Skeletal muscle cell (primary cell): ENCODE measurements at regions not wholly inside any gene's neighbourhood (a gene's known extent, or its start where the extent isn't known, plus 50 kb on each side); places are given as distances from the start of the nearest gene placed in this dataset.
A peak's percentile ranks its signal among the peaks of the same experiment; 100 is the strongest.
"Not testable (repeated sequence)": the region's sequence is repeated elsewhere in the genome, so short reads cannot be mapped to it uniquely, and the experiment has no call there.

Experiments used
- DNase-seq: peaks from one replicate; pipeline ENCODE4 v3.0.0-alpha.2; 2010; ENCODE audit warnings: low read depth
- H3K4me3 ChIP-seq: 2 replicates; pipeline ENCODE4 v1.5.1; 2011; ENCODE audit warnings: low read depth, mild to moderate bottlenecking, control low read depth, low read length, moderate library complexity

GRCh38 chr7:120041798-120042197, 231.2 kb upstream of the KCND2 start:
- no peak overlapping the region for H3K4me3 ChIP-seq
- DNase-seq, result no peak

GRCh38 chr7:120043250-120043649, 229.7 kb upstream of the KCND2 start:
- DNase-seq, result peak; percentile 51
- H3K4me3 ChIP-seq, result no peak overlapping the region

GRCh38 chr7:120052884-120053382, 220.0 kb upstream of the KCND2 start:
- peak; percentile 90 for DNase-seq
- no peak overlapping the region for H3K4me3 ChIP-seq

DNA sequence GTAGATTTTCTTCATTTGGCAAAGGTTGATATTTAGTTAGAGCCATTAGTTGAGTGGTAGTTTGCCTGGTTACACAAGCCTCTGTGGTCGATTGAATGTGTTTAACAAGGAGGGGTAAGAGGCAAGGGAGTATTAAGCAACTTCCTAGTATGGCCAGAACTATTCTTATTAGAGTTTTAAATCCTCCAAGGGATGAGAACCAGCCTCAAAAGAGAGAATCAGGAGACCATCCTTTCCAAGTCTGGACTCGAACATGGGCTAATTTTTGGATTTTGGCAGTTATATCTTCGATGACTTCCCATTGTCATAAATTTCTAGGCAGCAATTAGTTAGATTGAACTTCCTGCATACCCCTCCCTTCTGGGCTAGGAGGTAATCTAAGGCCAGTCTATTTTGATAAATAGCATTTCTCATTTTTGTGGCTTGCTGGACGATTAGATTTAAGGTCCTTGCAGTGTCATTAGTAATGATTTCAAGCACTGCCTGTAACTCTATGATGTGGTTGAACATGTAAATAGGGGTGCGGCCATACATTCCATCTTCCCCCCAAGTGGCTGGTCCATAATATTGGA, 219.5 kb upstream of the KCND2 start:
- no peak overlapping the region for H3K4me3 ChIP-seq
- DNase-seq, result peak; percentile 64

DNA sequence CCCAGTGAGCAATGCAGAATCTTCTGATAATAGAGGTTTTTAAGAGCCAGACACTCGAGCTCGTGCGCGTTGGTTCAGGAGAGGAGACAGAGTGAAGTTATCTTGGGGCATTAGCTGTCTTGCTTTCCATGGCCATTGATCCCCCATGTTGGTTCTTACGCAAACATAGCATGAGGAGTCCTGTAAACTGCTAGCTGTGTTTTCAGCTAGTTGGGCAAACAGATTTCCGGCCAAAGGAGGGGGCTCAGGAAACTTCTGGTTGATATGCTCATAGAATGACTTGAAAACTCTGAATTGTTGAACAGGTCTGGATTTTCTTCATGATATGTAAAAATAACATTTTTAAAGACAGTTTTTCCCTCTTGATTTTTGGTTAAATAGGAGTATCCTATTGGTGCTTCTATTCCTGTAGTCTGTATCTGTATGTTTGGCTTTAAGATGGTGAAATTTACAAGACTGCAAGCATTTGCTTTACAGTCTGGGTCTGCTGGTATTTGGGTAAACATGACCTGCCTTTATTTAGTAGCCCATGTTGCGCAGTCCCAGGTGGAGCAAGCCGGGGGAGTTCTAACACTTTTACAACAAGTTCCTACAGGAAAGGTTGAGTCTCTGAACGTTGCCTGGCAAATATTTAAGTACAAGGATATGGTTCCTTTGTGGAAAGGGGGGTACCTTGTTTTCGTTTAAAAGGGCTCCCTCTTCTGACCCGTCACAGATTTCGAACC, 218.4 kb upstream of the KCND2 start:
- no peak overlapping the region for H3K4me3 ChIP-seq
- no peak for DNase-seq

- DNase-seq, result peak; percentile 26
- no peak overlapping the region for H3K4me3 ChIP-seq
These were observed 217.7 kb upstream of the KCND2 start for GRCh38 chr7:120055300-120055699.

DNA sequence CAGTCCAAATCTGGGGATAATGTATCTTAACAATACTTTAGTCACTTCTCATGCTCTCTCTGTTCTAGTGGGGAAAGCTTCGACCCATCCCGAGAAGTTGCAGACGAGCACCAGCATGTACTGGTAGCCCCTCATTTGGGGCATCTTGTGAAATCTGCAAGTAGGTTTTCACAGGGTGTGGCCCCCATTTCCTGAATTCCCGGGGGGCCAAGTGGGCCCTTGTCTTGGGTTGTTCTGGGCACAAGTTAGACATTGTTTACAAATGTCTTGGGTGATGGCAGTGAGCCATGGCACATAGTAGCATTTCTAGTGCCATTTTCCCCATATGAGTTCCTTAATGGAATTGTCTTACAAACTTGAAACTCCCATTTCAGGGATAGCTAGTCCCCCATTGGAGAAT, 216.7 kb upstream of the KCND2 start:
- DNase-seq, result no peak
- H3K4me3 ChIP-seq, result no peak overlapping the region

DNA sequence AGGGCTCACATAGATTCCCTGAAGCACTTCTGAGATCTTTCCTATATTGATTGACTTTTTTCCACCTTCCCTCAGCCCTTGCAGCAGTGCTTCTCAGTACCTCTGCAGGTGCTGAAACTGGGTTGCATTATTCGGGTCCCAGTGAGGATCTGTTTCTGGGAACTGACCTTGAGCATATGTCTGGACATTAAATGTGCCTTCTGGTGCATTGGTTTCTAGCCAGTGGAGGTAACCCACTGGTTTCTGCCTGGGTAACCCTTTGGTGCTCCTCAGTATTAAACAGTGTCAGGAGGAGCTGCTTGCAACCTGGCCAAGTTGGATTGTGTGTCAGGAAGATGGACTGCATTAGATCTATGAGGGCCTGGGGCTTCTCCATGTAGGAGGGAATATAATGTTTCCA, 213.3 kb upstream of the KCND2 start:
- no peak overlapping the region for H3K4me3 ChIP-seq
- no peak for DNase-seq

DNA sequence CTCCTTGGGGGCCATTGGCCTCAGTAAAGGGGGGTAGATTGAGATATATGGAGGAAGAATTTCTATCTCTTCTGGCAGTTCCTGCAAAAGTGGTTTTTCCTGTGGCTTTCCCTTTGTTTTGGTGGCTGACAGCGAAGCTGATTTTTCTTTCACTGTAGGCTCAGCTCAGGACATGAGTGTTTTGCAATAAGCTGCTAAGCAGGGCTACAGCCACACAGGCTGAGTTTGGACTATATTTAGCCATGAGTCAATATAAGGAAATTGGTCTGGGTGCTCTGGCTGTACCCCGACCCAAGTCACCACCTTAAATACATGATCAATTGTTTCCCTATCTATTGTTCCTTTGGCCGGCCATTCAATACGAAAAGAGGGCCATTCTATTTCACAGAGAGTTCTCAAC, 212.7 kb upstream of the KCND2 start:
- DNase-seq, result peak; percentile 39
- no peak overlapping the region for H3K4me3 ChIP-seq

- no peak overlapping the region for H3K4me3 ChIP-seq
- no peak for DNase-seq
These were observed 212.1 kb upstream of the KCND2 start for GRCh38 chr7:120060875-120061274.

- H3K4me3 ChIP-seq, result no peak overlapping the region
- peak; percentile 76 for DNase-seq
These were observed 208.4 kb upstream of the KCND2 start for GRCh38 chr7:120064565-120064964.

DNA sequence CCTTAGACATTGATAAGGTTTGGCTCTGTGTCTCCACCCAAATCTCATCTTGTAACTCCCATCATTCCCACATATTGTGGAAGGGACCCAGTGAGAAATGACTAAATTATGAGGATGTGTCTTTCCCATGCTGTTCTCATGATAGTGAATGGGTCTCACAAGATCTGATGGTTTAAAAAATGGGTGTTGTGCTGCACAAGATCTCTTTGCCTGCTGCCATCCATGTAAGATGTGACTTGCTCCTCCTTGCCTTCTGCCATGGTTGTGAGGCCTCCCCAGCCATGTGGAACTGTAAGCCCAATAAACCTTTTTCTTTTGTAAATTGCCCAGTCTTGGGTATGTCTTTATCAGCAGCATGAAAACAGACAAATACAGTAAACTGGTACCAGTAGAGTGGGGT, 206.1 kb upstream of the KCND2 start:
- DNase-seq, H3K4me3 ChIP-seq: not testable (repeated sequence)

- no peak overlapping the region for H3K4me3 ChIP-seq
- DNase-seq, result no peak
These were observed 202.8 kb upstream of the KCND2 start for GRCh38 chr7:120070201-120070600.

- H3K4me3 ChIP-seq, result no peak overlapping the region
- DNase-seq, result no peak
These were observed 195.2 kb upstream of the KCND2 start for GRCh38 chr7:120077777-120078176.

- no peak for DNase-seq
These were observed 194.0 kb upstream of the KCND2 start for GRCh38 chr7:120079022-120079421.

GRCh38 chr7:120079704-120080103, 193.3 kb upstream of the KCND2 start:
- DNase-seq, result no peak
- H3K4me3 ChIP-seq, result no peak overlapping the region

More at GRCh38 chr7:120079022-120079421, 194.0 kb upstream of the KCND2 start:
- no peak overlapping the region for H3K4me3 ChIP-seq

DNA sequence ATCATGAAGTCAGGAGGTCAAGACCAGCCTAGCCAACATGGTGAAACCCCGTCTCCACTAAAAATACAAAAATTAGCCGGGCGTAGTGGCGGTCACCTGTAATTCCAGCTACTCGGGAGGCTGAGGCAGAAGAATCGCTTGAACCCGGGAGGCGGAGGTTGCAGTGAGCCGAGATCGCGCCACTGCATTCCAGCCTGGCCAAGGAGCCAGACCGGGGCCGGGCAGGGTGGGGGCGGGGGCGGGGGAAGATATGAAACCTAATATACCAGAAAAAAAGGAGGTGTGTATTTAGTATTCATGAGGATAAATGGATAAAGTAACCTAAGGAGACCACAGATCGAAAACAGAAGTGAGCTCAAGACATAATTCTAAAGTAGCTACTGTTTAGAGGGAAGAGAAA, 186.5 kb upstream of the KCND2 start:
- not testable (repeated sequence) for DNase-seq, H3K4me3 ChIP-seq

DNA sequence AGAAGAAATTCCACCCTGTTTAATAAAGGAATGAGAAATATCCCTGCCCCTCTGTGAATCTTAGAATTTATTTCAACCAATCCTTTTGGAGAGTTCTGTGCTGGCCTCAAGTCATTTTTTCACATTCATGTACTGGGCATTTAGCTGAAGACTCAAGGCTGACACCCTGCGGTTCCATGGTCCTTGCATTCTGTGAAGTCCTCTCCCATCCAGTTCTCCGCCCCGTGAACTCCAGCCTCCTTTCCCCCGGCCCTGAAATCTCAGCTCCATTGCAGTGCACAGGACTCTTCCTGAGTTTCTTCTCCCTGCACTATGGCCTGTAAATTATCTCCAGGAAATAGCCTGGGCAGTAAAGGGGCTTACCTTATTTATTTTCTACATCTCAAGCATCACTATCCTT, 183.0 kb upstream of the KCND2 start:
- no peak overlapping the region for H3K4me3 ChIP-seq
- no peak for DNase-seq

DNA sequence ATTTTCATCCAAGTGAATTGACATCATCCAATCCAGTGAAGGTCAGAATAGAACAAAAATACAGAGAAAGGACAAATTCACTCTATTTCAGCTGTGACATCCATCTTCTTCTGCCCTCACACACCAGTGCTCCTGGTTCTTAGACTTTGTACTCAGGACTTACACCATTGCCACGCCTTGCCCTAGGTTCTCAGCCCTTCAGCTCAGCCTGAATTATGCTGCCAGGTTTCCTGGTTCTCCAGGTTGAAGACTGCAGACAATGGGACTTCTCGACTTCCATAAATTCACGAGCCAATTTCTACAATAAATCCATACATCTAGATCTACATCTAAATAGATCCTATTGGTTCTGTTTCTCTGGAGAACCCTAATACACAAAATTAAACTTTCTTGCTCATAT, 181.2 kb upstream of the KCND2 start:
- no peak for DNase-seq
- no peak overlapping the region for H3K4me3 ChIP-seq

GRCh38 chr7:120097020-120097419, 176.0 kb upstream of the KCND2 start:
- H3K4me3 ChIP-seq, result no peak overlapping the region

GRCh38 chr7:120097774-120098173, 175.2 kb upstream of the KCND2 start:
- H3K4me3 ChIP-seq, result no peak overlapping the region
- no peak for DNase-seq

More at GRCh38 chr7:120097020-120097419, 176.0 kb upstream of the KCND2 start:
- no peak for DNase-seq
